Stimulated activated CD4-positive, alpha-beta T cell treated with anti-CD3 and anti-CD28 coated beads, Interleukin-4, amount 100 ng/mL, for 48 hours (primary cell): ENCODE measurements at regions not wholly inside any gene's neighbourhood (a gene's known extent, or its start where the extent isn't known, plus 50 kb on each side); places are given as distances from the start of the nearest gene placed in this dataset.
"Not testable (repeated sequence)": the region's sequence is repeated elsewhere in the genome, so short reads cannot be mapped to it uniquely, and the experiment has no call there.

Source experiments
- DNase-seq, 2 donors: peaks; one replicate each; pipeline ENCODE4 v3.0.0-alpha.2; 2020; ENCODE audit warnings: low read depth in 2 of 2

GRCh38 chr3:175957427-175957826 lies 1098.3 kb downstream of the NAALADL2 start:
- no peak for DNase-seq

GRCh38 chr3:175956964-175957363 lies 1097.8 kb downstream of the NAALADL2 start:
- no peak for DNase-seq

GRCh38 chr3:175951047-175951694 lies 1092.0 kb downstream of the NAALADL2 start:
- no peak for DNase-seq

GRCh38 chr3:175948041-175948440 lies 1088.9 kb downstream of the NAALADL2 start:
- no peak for DNase-seq

GRCh38 chr3:175941352-175941751 lies 1082.2 kb downstream of the NAALADL2 start:
- no peak for DNase-seq

DNA sequence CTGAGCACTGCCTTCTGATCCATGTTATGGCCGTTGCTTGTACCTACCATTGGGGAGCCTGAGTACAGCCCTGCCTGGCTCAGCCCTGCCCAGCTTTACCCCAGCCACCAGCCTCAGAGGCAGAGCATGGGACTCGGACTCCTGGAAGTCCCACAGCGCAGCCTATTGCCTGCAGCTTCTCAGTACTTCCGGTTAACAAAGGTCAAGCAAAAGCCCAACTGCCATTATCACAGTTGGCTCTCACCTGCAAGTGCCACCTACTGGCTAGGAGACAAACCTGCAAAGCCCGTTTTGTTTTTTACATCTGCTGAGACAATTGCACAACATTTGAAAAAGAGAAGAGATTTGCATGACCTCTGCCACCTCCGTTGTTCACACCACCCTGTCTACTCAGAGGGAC lies 1081.7 kb downstream of the NAALADL2 start:
- DNase-seq = no peak

DNA sequence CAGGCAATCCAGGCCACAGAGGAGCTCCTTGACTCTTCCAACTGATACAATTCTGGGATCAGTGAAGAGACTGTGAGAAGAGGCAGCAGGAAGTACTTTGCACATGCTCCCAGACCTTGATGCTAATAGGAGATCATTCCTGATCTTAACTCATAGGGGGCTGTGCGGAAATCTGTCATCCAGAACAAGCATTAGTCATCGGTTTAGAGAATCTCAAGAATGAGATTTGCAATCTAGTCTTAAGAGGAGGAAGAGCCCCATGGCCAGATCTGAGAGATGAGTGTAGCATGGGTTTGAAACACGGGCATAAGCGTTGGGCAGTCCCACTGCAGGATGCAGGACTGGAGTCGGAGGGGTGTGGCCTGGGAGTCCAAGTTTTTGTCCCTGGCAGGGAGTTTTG lies 1081.1 kb downstream of the NAALADL2 start:
- DNase-seq = no peak

- not testable (repeated sequence) for DNase-seq
Measured at GRCh38 chr3:175937367-175937766, 1078.2 kb downstream of the NAALADL2 start.

DNA sequence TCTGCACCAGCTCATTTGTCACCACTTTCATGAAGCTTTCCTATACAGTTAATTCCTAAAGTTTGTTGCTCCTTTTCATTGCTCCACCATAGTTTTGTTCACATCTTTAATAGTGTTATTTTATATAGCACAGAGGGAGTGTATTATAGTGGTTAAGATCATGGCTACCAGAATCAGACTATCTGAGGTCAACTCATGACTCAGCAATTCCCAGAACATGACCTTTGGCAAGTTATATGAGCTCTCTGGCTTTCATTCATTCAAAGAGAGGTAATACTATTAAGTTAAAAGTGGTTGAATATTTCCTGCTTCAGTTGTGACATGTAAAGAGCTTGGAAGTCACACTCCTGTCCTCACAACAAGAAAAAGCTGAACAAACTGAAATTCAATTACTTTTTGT lies 1073.5 kb downstream of the NAALADL2 start:
- no peak for DNase-seq

- no peak for DNase-seq
Measured at GRCh38 chr3:175919133-175919532, 1060.0 kb downstream of the NAALADL2 start.

- no peak for DNase-seq
Measured at GRCh38 chr3:175916191-175916934, 1057.2 kb downstream of the NAALADL2 start.

GRCh38 chr3:175914785-175915184 lies 1055.7 kb downstream of the NAALADL2 start:
- no peak for DNase-seq

DNA sequence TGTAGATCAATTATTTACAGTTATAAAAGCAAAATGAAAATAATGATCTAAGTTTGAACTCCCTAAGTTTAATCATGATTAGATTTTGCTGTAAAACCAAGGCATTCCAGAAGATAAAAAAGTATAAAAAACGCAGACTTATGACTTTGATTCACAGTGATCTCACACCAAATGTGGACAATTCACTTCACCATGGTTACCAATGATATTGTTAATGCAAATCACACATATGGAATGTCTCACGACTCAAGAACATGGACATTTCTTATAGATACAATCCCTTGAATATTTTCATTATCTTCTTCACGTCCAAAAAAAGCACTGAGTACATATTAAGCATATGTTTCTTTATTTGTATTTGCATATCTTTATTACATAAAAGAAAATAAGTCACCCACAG lies 1054.2 kb downstream of the NAALADL2 start:
- no peak for DNase-seq

GRCh38 chr3:175911937-175912336 lies 1052.8 kb downstream of the NAALADL2 start:
- DNase-seq = no peak

- no peak for DNase-seq
Measured at GRCh38 chr3:175902226-175902625, 1043.1 kb downstream of the NAALADL2 start.

- DNase-seq = no peak
Measured at GRCh38 chr3:175898194-175898593, 1039.1 kb downstream of the NAALADL2 start.

DNA sequence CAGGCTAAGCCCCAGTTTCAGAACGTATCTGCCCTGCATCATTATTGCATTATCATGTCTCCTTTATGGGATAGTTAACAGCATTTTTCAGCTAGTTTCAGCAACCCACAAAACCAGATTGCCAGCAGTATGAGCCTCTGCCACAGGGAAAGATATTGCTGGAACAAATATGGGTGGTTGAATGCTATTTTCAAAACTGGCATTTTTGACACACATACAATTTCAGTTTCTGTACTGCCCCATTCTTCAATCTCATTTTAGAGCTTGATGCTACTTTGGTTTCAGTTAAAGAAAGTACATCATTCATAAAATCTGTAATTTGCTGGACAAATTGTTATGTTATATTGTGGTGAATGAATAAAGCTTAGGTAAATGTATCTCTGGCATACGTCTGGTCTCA lies 1037.5 kb downstream of the NAALADL2 start:
- no peak for DNase-seq

DNA sequence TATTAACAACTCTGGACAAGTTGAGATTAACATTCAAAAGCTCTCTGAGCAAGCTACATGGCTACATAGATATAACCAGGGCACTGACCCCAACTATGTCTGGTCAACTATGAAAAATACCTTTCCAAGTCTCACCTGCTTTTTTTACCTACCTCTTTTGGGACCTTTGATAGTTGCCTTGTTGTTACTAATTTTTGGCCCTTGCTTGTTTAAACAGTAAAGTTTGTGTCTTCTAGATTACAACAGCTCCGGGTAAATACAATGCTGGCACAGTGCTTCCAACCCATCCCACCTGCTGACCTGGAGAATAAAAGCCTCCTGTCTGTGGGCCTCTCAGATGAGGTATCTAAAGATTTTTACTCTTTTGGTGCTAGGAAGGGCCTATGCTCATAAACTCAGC lies 1036.6 kb downstream of the NAALADL2 start:
- no peak for DNase-seq

DNA sequence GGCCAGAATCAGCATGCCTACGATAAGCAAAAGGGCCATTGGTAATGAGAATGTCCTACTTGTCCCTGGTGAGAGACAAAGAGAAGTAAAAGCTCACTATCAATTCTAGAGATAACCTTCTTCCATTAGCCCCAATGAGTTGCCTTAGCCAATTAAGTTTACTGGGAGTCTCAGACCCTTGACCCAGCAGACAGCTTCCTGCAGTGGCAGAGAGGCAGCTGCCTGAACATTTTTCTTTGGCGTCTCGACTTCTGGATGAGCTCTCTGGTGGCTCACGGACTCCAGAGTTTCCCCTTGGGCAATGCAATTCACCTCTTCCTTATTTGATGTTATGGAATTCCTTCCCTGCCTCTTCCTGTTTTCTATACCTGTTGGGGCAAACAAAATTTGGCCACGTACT lies 1034.4 kb downstream of the NAALADL2 start:
- DNase-seq = no peak

DNA sequence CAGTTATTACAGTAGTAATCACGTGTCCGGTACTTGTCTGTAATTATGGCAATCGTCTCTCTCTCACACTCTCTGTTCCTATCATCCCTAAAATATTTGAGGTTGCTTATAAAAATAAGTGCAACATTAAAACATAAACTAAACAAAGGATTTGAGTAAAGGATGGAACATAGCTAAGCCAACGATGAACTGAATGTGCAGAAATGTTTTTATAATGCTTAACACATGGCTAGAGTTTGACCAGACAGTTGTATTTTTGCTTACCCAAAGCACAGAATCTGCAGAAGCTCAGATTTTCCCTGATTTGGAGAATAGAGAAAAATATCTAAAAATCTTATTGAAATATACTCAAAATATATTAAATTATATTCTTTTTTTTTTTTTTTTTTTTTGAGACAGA lies 1030.9 kb downstream of the NAALADL2 start:
- DNase-seq = no peak

GRCh38 chr3:175885231-175885766 lies 1026.2 kb downstream of the NAALADL2 start:
- DNase-seq = no peak

- no peak for DNase-seq
Measured at GRCh38 chr3:175879417-175879816, 1020.3 kb downstream of the NAALADL2 start.

DNA sequence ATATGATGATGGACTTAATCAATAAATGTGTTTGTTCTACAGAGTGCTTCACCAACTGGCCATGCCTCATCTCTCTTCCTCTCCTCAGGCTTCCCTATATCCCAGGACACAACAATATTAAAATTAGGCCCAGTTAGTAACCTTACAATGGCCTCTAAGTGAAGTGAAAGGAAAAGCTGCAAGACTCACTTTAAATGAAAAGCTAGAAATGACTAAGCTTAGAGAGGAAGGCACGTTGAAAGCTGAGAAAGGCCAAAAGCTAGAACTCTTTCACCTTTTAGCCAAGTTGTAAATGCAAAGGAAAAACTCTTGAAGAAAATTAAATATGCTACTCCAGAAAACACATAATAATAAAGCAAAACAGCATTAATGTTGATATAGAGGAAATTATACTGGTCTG lies 1010.3 kb downstream of the NAALADL2 start:
- DNase-seq = no peak
